Stimulated activated CD4-positive, alpha-beta T cell treated with anti-CD3 and anti-CD28 coated beads, Interleukin-4, amount 100 ng/mL, for 24 hours (primary cell): ENCODE measurements at regions not wholly inside any gene's neighbourhood (a gene's known extent, or its start where the extent isn't known, plus 50 kb on each side); places are given as distances from the start of the nearest gene placed in this dataset.
"Not testable (repeated sequence)": the region's sequence is repeated elsewhere in the genome, so short reads cannot be mapped to it uniquely, and the experiment has no call there.

ENCODE experiments used
- DNase-seq: peaks from one replicate; pipeline ENCODE4 v3.0.0-alpha.2; 2020

GRCh38 chr7:66413379-66414114 lies 208.4 kb downstream of the TPST1 start:
- DNase-seq = peak; percentile 79

- DNase-seq = no peak
Measured at GRCh38 chr7:66415659-66416265, 210.6 kb downstream of the TPST1 start.

GRCh38 chr7:66418537-66418936 lies 210.1 kb upstream of the KCTD7 start:
- no peak for DNase-seq

- no peak for DNase-seq
Measured at GRCh38 chr7:66419210-66419609, 209.5 kb upstream of the KCTD7 start.

- no peak for DNase-seq
Measured at GRCh38 chr7:66421830-66422475, 206.7 kb upstream of the KCTD7 start.

GRCh38 chr7:66423729-66424128 lies 205.0 kb upstream of the KCTD7 start:
- no peak for DNase-seq

GRCh38 chr7:66426332-66426731 lies 202.3 kb upstream of the KCTD7 start:
- DNase-seq = no peak

- DNase-seq = no peak
Measured at GRCh38 chr7:66426996-66427395, 201.7 kb upstream of the KCTD7 start.

GRCh38 chr7:66427956-66428355 lies 200.7 kb upstream of the KCTD7 start:
- no peak for DNase-seq

- DNase-seq = no peak
Measured at GRCh38 chr7:66429498-66430163, 199.1 kb upstream of the KCTD7 start.

- DNase-seq = no peak
Measured at GRCh38 chr7:66430164-66430545, 198.5 kb upstream of the KCTD7 start.

- not testable (repeated sequence) for DNase-seq
Measured at GRCh38 chr7:66438703-66439405, 189.8 kb upstream of the KCTD7 start.

GRCh38 chr7:66442385-66442784 lies 186.3 kb upstream of the KCTD7 start:
- no peak for DNase-seq

GRCh38 chr7:66443946-66444345 lies 184.7 kb upstream of the KCTD7 start:
- no peak for DNase-seq

GRCh38 chr7:66447007-66447406 lies 181.7 kb upstream of the KCTD7 start:
- DNase-seq = not testable (repeated sequence)

- not testable (repeated sequence) for DNase-seq
Measured at GRCh38 chr7:66450814-66451213, 177.9 kb upstream of the KCTD7 start.

GRCh38 chr7:66451713-66452112 lies 177.0 kb upstream of the KCTD7 start:
- DNase-seq = not testable (repeated sequence)

- DNase-seq = no peak
Measured at GRCh38 chr7:66452165-66452564, 176.5 kb upstream of the KCTD7 start.

- no peak for DNase-seq
Measured at GRCh38 chr7:66453340-66453739, 175.3 kb upstream of the KCTD7 start.

- DNase-seq = no peak
Measured at GRCh38 chr7:66454600-66455225, 174.0 kb upstream of the KCTD7 start.

GRCh38 chr7:66455432-66455831 lies 173.2 kb upstream of the KCTD7 start:
- DNase-seq = not testable (repeated sequence)

GRCh38 chr7:66456431-66456830 lies 172.2 kb upstream of the KCTD7 start:
- not testable (repeated sequence) for DNase-seq
